Prostate gland (tissue), 2 donors: ENCODE measurements at regions not wholly inside any gene's neighbourhood (a gene's known extent, or its start where the extent isn't known, plus 50 kb on each side); places are given as distances from the start of the nearest gene placed in this dataset.

ENCODE experiments used
- DNase-seq: peaks from one replicate; pipeline ENCODE4 v3.0.0-alpha.2; 2019; ENCODE audit warnings: low spot score
- H3K27ac ChIP-seq, 2 donors: fragments of 200-600 bp; sonication (generic); 2 replicates each; pipeline ENCODE4 v1.5.1; 2017 to 2019
- H3K27me3 ChIP-seq: fragments of 200-600 bp; sonication (generic); replicated peaks from 2 replicates; pipeline ENCODE4 v1.5.1; 2019; ENCODE audit not compliant: insufficient read depth
- H3K36me3 ChIP-seq, 2 donors: fragments of 200-600 bp; sonication (generic); 1 replicate in 1 of 2; 2 replicates in 1 of 2; pipeline versions ENCODE4 v1.5.1 to v1.8.1; 2017 to 2019
- H3K4me1 ChIP-seq: fragments of 200-600 bp; sonication (generic); replicated peaks from 2 replicates; pipeline ENCODE4 v1.5.1; 2019
- H3K4me3 ChIP-seq, 2 donors: fragments of 200-600 bp; sonication (generic); 2 replicates each; pipeline ENCODE4 v1.5.1; 2017 to 2019
- H3K9me3 ChIP-seq: fragments of 200-600 bp; sonication (generic); 2 replicates; pipeline ENCODE4 v1.5.1; 2017
- CTCF ChIP-seq, 4 experiments: fragments of 200-600 bp in 2 of 4; fragments of 450-650 bp in 2 of 4; sonication (generic) in 2 of 4; IDR thresholded peaks; 1 replicate in 3 of 4; 2 replicates in 1 of 4; pipeline ENCODE4 v1.5.1; 2016 to 2019; ENCODE audit warnings: antibody characterized with exemption in 4 of 4, mild to moderate bottlenecking in 2 of 4, moderate library complexity in 2 of 4
- POLR2A ChIP-seq: fragments of 450-650 bp; IDR thresholded peaks from one replicate; pipeline ENCODE4 v1.6.1; 2016; ENCODE audit warnings: antibody characterized with exemption, mild to moderate bottlenecking
- POLR2AphosphoS5 ChIP-seq: sonication (generic); formaldehyde crosslinking; IDR thresholded peaks from one replicate; pipeline ENCODE4 v1.6.1; 2017; ENCODE audit warnings: antibody characterized with exemption
- WGBS: methylation state at CpG from one replicate; pipeline ENCODE4 v1.1.5; 2018; 5-methylcytosine and 5-hydroxymethylcytosine counted together
- intact Hi-C: fragments of 100-400 bp; cut with DNase I; formaldehyde crosslinking; loops from one replicate; pipeline ENCODE4 v1.14.2; 2022

- H3K27ac ChIP-seq: no peak overlapping the region
- intact Hi-C loops: no loop called here
- DNase-seq: no peak
- no peaks in the 10 kb centered on the region for H3K36me3 ChIP-seq
- no peaks in the 10 kb centered on the region for H3K4me1 ChIP-seq
- no peak overlapping the region for H3K4me3 ChIP-seq
- TF ChIP-seq POLR2AphosphoS5 (no peak), CTCF (IDR thresholded peaks at IDR 0.05) (no peak), POLR2A (no peak)
- no peaks in the 10 kb centered on the region for H3K27me3 ChIP-seq
- no peaks in the 10 kb centered on the region for H3K9me3 ChIP-seq
These were observed 220.0 kb downstream of the FIGN start for GRCh38 chr2:163515836-163516235.

- H3K27ac ChIP-seq: no peak overlapping the region
- 46% methylated on average over 3 of the region's 3 CpGs for WGBS
- H3K36me3 ChIP-seq: no peaks in the 10 kb centered on the region
- intact Hi-C loops: no loop called here
- H3K4me3 ChIP-seq: no peak overlapping the region
- no peaks in the 10 kb centered on the region for H3K9me3 ChIP-seq
- TF ChIP-seq CTCF (IDR thresholded peaks at IDR 0.05): no peak
- TF ChIP-seq POLR2A: no peak
- TF ChIP-seq POLR2AphosphoS5: no peak
- H3K27me3 ChIP-seq: no peaks in the 10 kb centered on the region
- DNase-seq: no peak
- H3K4me1 ChIP-seq: no peaks in the 10 kb centered on the region
These were observed 230.5 kb downstream of the FIGN start for GRCh38 chr2:163505281-163505680.

- Histone ChIP-seq H3K4me3 (no peak overlapping the region), H3K4me1 (no peaks in the 10 kb centered on the region), H3K9me3 (no peaks in the 10 kb centered on the region), H3K27ac (no peak overlapping the region), H3K27me3 (no peaks in the 10 kb centered on the region), H3K36me3 (no peaks in the 10 kb centered on the region)
- no peak for TF ChIP-seq POLR2AphosphoS5
- TF ChIP-seq POLR2A: no peak
- no peak for TF ChIP-seq CTCF (IDR thresholded peaks at IDR 0.05)
- intact Hi-C loops: no loop called here
- 65% methylated on average over 13 of the region's 13 CpGs for whole genome bisulfite sequencing
- DNase-seq: no peak
These were observed 242.2 kb downstream of the FIGN start for GRCh38 chr2:163493359-163494298.

GRCh38 chr2:163491850-163492249, 244.0 kb downstream of the FIGN start:
- 68% methylated on average over 2 of the region's 2 CpGs for WGBS
- TF ChIP-seq POLR2AphosphoS5 (no peak), CTCF (IDR thresholded peaks at IDR 0.05) (no peak), POLR2A (no peak)
- no peak overlapping the region for H3K27ac ChIP-seq
- intact Hi-C loops: no loop called here
- H3K27me3 ChIP-seq: no peaks in the 10 kb centered on the region
- H3K36me3 ChIP-seq: no peaks in the 10 kb centered on the region
- H3K4me1 ChIP-seq: no peaks in the 10 kb centered on the region
- no peak for DNase-seq
- H3K9me3 ChIP-seq: no peaks in the 10 kb centered on the region
- no peak overlapping the region for H3K4me3 ChIP-seq

GRCh38 chr2:163490281-163490680, 245.5 kb downstream of the FIGN start:
- no peak for DNase-seq
- 49% methylated on average over 3 of the region's 3 CpGs for WGBS
- intact Hi-C loops: no loop called here

More at GRCh38 chr2:163490281-163490680, 245.5 kb downstream of the FIGN start:
- H3K4me1 ChIP-seq: no peaks in the 10 kb centered on the region
- H3K4me3 ChIP-seq: no peak overlapping the region
- no peaks in the 10 kb centered on the region for H3K36me3 ChIP-seq
- no peaks in the 10 kb centered on the region for H3K9me3 ChIP-seq
- H3K27ac ChIP-seq: no peak overlapping the region
- TF ChIP-seq CTCF (IDR thresholded peaks at IDR 0.05): no peak
- TF ChIP-seq POLR2AphosphoS5: no peak
- TF ChIP-seq POLR2A: no peak
- H3K27me3 ChIP-seq: no peaks in the 10 kb centered on the region
